ENCODE measurements at regions not wholly inside any gene's neighbourhood (a gene's known extent, or its start where the extent isn't known, plus 50 kb on each side); places are given as distances from the start of the nearest gene placed in this dataset.

DNA sequence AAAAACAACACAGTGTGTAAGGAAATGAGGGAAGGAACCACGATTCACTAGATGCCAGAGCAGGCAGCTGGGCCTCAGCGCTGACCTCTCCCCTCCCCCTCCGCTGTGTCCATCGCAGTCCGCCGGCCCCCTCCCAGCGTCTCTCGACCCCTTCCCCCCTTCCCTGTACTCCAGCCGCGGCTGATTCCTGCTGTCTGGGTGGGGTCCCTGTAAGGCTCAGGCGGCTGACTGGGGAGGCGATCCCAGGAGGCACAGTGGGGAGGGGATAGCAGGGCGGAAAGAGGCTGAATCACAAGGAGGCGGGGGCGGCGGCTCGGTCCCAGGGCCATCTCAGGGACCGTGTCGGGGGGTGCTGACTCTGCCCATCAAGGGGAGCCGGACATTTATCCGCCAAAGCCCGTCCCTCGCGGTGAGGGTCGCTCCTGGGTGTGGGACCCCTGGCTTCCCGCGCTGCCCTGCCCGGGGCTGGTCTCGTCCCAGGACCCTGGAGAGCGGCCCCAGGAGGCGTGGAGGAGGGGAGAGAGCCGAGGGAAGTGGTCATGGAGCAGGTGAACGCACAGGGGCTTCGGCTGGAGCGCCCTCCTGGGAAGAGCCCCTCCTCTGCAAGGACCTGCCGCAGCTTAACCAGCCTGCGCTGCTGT, 241.9 kb downstream of the PTPRU start:
- TF ChIP-seq POLR2A (IDR thresholded peaks at IDR 0.05; ENCODE audit: low read depth, low read length) (no peak), TAF1 (IDR thresholded peaks at IDR 0.05; ENCODE audit: low read depth, low read length) (no peak), POLR2AphosphoS5 (IDR thresholded peaks at IDR 0.05; ENCODE audit: low read depth, low read length) (no peak), SPI1 (IDR thresholded peaks at IDR 0.05; ENCODE audit: low read depth, low read length) (no peak)
